NOMO-1 treated with dmso at 0.1 percent for 144 hours (cell line): ENCODE measurements at regions not wholly inside any gene's neighbourhood (a gene's known extent, or its start where the extent isn't known, plus 50 kb on each side); places are given as distances from the start of the nearest gene placed in this dataset.

ENCODE experiments used
- DNase-seq: peaks from one replicate; lab custom pipeline; 2025; ENCODE audit not compliant: unreplicated experiment; lab: John Stamatoyannopoulos, UW

DNA sequence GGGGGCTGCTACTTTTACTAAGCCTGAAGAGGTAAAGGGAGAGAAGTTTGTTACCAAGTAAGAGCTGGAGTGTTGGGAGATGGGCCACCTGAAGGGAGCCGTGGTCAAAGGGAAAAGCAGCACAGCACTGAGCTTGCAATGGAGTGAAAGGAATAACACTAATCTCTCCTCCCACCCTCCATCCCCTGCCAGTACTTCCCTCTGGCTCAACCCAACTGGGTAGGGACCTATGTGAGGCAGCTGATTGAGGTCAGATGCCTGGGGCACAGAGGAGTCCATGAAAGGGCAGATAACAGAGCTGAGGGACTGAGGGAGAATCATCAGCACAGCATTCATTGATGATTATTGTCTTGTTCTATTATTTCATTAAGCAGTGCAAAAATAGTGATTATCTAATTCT, 212.4 kb upstream of the TBC1D5 start:
- DNase-seq = no peak

DNA sequence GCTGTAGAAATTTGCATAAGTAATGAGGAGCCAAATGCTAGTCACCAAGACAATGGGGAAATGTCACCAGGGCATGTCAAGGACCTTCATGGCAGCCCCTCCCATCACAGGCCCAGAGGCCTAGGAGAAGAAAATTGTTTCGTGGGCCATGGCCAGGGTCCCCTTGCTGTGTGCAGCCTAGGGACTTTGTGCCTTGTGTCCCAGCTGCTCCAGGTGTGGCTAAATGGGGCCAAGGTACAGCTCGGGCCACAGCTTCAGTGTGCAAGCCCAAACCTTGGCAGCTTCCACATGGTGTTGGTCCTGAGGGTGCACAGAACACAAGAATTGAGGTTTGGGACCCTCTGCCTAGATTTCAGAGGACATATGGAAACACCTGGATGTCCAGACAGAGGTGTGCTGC, 208.8 kb upstream of the TBC1D5 start:
- DNase-seq = no peak

DNA sequence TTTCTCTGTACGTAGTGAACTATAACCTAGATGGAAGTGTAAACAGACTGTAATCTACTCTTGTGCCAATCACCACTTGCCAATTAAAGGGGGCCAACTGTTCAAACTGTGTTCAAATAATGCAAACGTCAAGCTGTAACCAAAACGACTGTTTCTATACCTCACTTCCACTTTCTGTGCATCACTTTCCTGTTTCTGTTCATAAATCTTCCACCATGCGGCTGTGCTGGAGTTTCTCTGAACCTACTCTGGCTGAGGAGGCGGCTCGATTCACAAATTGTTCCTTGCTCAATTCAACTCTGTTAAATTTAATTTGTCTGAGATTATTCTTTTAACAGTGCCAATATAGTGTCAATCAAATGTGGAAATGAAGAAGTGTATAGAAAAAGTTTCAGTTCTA, 206.7 kb upstream of the TBC1D5 start:
- peak; percentile 66 for DNase-seq

DNA sequence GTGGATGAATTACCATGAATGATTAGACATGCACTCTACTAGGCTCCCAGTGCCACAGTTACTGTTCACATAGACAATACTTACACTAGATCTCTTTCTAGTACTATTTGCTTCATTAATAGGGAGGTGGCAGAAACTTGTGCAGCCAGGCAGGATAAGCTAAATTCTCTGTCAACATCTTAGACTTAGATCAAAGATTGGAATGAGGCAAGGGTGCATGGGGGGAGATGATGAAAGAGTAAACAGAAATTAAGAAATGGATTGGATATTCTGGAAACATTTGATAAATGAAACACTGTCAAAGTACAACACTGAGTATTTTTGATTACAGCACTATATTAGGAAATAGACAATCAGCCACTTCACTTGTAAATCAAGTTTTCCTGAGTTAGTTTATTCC, 205.4 kb upstream of the TBC1D5 start:
- no peak for DNase-seq

DNA sequence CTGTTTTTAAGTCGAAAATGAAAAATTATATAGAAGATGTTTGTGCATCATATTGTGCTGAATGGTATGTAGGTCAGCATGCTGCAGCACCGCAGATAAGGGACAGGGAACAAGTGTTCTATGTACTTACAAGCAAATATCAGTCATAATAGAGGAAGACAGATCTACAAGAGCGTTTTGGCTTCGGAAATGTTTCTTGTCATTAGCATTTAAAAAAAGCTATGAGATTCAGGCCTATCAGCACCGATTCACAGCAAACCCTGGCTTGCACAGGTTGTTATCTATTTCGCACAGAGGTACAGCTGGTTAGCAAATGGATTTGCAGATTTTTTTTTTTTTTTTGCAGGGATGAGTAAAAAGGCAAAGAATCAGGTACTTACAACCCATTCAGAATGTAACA, 204.2 kb upstream of the TBC1D5 start:
- DNase-seq = no peak

DNA sequence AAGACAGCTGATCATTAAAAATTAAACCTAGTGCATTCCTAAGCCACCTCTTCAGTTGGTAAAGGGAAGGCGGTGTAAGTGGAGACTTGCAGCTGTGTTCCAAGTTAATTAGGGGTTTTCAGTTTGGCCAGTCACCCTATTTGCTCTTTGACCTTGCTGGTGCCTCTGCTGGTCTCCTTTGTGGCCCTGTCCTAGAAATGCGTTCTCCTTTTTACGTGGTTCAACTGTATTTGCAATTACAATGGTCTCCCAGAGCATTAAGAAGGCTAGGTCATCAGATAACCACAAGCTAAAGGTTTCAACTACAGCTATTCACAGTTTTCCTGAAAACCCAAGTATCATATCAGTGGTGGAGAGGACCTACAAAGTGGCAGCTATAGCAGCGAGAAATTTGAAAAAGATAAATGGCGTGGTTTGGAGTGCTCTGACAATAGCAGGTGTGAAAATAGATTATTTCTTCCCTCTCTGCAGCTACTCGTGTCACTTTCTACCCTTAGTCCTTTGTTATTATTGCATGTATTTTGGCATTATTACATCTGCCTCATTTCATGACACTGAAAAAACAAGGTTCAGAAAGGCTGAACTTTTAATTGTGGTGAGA, 203.5 kb upstream of the TBC1D5 start:
- DNase-seq = no peak

DNA sequence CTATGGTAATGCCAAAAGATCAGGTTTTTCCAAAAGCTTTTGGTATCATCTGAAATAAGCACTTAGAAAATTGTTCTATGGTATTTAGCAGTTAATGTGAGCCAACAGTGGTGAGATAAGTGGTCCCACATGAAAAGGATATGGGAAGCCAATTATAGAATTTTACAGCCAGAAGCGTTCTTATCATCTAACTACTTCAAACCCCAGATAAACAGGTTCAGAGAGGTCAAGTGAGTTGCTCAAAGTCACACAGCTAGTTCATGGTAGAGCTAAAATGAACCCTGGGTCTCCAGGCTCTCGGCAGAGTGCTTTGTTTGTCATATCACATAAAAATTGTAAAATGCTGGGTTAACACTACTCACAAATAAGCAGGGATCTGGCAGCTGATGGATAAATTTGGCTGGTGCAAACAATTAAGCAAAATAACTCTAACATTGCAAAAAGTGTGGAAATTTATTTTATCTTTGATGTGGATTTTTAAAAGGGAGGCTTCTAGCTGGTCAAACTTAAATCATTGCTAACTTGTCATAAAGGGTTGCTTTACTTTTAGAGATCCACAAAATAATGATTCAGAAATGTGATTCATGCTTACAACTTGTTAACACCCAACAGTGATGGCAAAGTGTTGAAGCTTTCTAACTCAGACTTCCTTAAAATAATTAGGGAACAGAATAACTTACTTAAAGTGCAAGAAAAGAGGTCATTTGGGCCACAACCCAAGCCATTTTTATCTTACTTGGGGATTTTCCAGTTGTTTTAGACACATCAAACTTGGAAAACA, 202.8 kb upstream of the TBC1D5 start:
- DNase-seq = peak; percentile 21

DNA sequence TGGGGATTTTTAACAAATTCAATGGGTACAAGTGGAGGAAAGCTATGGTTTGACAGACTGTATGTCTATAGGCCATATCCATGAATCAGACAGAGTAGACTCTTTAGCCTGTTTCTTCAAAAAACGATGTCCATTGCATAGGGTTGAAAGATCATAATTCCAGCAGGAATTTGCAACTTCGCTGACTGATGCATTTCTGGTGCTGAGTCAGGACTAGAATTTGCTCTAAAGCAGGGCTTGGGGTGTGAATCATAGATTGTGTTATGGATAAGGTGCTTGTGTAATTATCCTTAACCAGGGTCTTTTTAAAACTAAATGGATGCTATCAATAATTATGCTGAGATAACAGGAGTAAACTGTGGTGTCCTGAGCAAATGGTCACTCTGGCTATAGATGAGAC, 200.4 kb upstream of the TBC1D5 start:
- no peak for DNase-seq

DNA sequence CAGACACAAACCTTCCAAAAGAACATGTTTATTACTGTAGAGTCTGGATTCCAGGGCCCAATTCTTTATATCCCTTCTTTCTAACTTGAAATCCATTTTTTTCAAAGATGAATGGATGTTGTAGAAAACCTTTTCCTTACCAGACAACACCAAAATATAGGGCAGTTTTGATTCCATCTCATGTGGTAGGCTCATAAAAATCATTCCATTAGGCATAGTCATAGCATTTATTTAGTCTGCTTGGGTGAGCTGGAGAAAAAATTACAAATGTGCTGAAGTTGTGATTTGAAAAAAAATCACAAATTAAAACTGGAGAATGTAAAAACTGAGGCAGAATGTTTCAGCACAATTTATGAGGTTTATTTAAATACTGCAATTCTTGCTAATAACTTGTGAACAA, 199.3 kb upstream of the TBC1D5 start:
- no peak for DNase-seq

DNA sequence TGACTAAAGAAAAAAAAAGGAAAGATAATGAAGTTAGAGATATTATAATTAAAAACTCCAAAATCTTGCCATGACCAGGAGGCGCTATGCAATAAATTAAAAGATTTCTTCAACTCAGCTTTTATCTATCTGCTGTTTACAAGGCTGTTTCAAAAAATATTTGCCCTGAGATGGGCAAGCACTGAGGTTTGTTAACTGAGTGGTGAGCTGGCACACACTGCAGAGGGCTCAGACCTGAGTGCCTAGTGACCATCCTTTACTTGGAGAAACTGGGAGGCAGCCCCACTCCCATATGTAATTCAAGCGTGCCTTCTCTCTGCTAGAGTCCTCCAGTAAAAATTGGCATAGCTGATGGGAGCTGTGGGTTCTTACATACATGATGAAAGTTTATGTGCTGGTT, 198.7 kb upstream of the TBC1D5 start:
- no peak for DNase-seq

DNA sequence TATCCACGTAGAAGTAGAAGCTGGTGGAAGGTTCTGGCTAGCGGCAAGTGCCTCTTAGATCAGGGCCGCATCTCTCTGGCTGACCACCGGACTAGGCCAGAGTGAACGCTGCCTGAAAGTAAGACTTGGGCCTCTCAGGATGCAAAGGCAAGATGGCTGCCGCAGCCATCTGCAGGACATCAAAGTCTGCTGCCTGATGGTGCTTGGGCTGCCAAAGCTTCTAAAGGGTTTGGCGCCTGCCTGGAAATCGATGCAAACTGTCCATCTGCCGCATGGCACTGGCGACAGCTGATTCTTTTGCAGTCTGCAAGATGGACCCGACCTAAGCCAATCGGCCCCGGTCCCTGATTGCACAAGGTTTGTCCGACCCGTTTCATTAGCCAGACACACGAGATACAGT, 196.7 kb upstream of the TBC1D5 start:
- DNase-seq = no peak

DNA sequence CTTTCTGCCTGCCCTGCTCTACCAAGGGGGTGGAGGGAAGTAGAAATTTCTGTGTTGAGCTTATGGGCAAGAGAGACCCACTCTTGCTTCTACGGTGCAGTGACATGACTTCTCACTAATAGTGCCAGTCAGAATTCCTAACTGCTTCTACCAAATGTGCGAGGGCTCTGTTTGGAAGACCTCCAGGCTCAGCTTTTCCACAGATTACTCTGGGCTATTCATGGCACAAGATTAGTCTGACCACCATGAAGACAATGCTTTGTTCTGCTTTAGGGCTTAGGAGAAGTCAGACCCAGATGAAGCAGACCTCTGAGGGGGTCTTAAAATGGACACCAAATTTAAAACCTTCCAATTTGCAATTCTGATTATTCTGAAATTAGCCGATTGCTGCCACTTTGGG, 195.9 kb upstream of the TBC1D5 start:
- no peak for DNase-seq

DNA sequence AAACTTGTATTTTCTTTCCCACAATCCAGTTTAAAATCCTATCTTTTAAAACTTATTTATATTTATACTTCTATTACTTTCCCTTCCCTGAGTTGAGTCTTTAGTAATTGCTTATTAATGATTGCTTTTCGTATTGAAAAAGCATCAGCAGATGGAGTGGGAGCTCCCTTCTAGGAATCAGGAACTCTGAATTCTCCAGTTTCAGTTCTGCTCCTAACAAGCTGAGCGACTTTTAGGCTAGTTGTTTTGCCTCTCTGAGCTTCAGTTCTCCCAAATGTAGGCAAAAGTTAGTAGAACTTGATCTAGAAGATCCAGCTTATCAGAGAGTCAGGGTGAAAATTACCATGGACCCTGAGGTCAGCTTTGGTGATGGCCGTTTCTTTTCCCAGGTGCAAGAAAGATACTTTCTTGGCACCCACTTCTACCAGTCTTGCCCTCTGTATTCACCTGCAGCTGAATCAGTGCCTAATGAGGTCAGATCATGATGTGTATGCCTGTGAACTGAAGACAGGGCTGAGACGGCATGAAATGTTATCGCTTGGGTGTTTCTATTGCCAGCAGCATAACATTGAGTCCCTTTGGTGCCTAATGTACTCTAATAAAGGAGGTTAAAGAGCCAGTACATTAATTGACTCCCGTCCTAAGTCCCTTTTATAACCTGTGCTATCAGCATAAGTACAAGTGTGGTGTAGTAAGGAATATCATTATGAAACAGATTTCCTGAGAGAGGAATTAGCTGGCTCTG, 194.5 kb upstream of the TBC1D5 start:
- no peak for DNase-seq

DNA sequence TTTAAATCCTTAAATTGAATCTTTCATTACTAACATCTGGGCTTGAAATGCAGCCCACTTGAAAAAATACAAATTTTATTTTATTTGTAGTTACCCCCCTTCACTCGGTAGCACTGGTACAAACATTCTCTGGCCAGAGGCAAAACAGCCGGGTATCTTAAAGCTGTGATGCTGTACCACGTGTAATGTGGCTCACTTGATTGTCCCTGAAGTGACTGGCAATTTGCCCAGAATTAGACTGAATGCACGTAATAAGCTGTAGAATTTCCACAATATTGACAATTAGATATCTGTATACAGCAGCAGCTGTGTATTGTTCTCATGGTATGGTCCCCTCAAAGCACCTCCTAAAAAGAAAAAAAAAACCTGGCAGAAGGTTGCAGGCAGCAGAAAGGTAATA, 192.8 kb upstream of the TBC1D5 start:
- DNase-seq = no peak

DNA sequence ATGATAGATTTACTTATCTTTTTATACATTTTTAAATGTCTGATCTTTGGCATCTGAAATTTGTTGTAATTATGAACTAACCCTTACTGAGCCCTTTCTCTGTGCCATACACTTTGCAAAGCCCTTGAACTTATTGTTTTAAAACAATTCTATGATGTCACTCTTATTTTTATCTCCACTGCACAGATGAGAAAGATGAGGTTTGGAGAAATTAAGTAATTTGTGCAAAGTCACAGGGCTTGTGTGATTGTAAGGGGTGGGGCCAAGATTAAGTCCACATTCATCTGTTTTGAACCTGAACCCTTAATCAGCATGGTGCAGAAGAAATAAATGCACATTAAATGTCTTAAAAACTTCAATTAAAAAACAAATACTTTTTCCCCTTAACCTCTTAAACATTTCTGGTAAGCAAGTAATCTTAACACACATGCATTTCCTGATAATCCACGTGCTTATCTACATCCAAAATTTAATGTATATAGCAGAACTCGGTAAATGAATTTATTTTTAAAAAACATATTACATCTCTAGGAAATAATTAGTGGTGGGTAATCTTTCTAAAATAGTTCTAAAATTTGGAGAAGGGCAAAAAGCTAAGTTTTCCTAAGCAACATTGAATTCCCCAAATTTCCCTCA, 189.8 kb upstream of the TBC1D5 start:
- no peak for DNase-seq

DNA sequence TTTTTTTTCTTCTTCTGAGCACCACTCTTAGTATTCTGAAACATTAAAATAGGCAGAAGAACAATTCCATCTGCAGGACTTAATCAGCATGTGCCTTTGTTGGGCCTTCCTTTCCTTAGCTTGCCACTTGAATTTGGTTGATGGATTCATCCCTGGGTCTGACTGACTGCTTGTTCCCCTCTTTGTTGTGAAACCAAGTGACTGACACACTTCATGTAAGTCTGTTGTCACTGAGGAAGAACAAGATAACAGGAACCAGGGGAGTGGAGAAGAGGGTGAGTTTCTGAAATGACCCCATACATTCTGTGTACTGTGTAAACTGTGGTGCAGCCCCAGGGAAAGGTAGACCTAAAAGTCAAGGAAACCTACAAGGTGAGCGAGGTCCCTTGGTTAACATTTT, 188.7 kb upstream of the TBC1D5 start:
- DNase-seq = no peak

DNA sequence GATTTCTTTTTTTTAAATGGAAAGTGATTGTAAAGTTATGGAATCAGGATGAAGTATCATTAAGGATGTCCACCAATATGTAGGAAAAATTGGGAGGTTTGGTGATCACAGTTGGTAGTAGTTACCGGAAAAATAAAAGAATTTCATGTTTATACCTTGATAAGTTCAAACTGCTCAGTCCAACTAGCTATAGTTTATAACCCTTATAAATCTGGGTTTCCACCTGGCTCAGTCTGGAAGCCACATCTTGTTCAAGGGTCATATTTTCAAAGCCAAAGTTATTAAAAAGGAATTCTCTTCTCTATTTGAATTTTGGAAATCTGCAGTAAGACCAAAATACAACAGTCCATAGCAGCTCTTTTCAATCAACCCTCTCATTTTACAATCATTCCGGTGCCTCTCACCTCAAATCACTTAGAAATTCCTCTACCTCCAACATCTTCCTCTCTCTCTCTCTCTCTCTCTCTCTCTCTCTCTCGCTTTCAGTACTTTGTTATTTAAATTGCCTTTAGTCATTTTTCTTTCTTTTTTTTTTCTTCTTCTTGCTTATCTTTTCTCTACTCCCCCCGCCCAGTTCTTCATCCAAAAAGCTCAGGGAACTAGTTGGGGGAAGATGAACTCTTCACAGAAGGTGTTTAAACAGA, 186.2 kb upstream of the TBC1D5 start:
- no peak for DNase-seq

DNA sequence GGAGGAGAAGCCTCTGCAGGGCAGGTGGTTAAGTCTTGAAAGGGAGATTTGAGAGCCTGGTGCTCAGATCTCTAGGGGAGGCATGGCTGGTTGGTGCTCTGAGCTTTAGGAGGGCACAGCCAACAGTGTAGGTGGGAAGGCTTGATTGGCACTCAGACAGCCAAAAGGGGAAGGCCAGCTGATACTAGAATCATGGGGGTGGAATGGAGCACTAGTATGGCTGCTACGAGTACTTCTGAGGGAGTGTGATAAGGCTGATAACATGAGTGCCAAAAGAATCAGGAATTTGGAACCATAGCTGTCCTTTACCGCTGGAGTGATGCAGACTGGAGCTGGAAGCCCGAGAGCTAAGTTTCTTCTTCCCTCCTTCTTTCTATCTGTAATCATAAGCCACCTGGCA, 184.6 kb upstream of the TBC1D5 start:
- no peak for DNase-seq

DNA sequence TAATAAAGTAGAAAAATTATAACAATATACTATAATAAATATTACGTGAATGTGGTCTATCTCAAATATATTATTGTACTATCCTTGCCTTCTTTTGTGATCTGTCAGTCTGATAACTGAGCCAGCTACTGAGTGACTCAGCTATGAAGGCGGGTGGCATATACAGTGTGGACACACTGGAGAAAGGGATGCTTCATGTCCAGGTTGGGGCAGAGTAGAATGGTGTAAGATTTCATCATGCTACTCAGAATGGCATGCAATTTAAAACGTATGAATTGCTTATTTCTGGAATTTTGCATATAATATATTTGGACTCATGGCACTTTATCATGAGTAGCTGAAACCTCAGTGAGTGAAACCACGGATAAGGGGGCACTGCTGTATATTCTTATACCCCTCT, 172.9 kb upstream of the TBC1D5 start:
- DNase-seq = no peak

DNA sequence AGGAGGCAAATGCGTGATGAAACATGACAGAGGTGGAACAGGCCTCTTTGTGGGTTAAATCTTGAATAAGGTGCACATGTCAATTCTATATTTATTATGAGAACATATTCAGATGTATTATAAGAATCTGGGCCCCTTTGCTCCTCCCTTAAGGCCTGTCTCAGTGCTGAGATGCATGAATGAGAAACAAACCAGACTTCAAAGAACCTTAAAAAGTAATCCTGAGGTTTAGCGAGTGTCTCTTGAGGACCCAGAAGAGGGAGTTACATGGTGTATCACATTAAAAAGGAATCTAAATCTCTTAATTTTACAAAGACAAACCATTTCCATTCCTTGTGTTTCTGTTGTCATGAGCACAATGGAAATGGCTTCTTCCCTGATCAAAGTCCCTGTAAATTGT, 170.9 kb upstream of the TBC1D5 start:
- no peak for DNase-seq

DNA sequence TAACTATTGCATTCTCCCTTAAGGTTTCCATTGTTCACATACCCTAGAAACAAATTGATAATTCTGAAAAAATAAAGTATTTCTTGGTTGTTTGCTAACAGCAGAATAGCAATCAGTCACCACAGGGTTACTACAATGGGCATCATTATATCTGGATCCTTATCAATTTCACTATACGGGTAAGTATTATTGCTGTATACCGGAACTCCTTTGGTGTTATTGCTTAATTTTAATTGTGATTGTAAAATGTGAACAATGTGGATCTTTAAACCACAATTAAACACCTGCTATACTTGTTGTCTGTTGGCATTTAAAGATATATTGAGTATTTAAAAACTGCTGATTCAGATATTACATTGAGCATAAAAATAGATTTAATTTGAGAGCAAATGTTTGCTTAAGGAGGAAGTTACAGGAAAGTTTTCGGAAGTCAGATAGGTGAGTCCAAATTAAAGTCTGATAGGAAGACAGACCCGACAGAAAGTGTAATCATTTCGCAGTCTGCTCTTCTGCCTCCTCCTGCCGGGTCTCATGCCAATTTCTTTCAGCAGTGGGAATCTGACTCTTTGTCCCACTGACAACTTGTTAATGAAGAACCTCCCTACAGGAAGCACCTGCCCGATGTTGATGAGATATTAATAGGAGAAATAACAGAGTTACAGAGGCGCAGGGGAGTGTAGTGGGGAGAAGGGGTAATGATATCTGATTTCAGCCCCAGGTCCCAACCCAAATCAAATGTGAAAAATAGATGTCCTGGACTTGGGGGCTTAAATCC, 169.7 kb upstream of the TBC1D5 start:
- DNase-seq = no peak
